HepG2 (cell line): ENCODE measurements at regions not wholly inside any gene's neighbourhood (a gene's known extent, or its start where the extent isn't known, plus 50 kb on each side); places are given as distances from the start of the nearest gene placed in this dataset.

Experiments
- ATAC-seq: fragments of 200-7000 bp; cut with Tn5 transposase; 3 replicates; pipeline ENCODE4 v1.9.1; 2020; ENCODE audit warnings: mild to moderate bottlenecking, moderate library complexity
- BruUV-seq: library from RNA; stranded (reverse); fragments of 400-500 nt; replicated peaks from 2 replicates; lab custom pipeline; 2021; lab: Mats Ljungman, UMichigan
- CTCF ChIA-PET: fragments of 300-600 bp; formaldehyde crosslinking; extraction: SDS; loops from one replicate; lab custom pipeline; 2021; ENCODE audit warnings: low total read pairs, inconsistent platforms, low intra/inter-chr PET ratio; lab: Yijun Ruan, JAX
- POLR2A ChIA-PET: fragments of 350-600 bp; sonication (Branson Sonifier 250); formaldehyde crosslinking; loops from one replicate; lab custom pipeline; 2020; ENCODE audit warnings: antibody characterized with exemption, inconsistent platforms; lab: Yijun Ruan, JAX
- DNase-seq: peaks from one replicate; pipeline ENCODE4 v3.0.0-alpha.2; 2015; ENCODE audit warnings: low spot score
- FAIRE-seq: peaks from 3 replicates; lab custom pipeline; 2011; peaks lifted over from hg19 to GRCh38; lab: Jason Lieb, UNC
- H2AFZ ChIP-seq: one replicate; pipeline ENCODE4 v1.6.1; 2011; ENCODE audit warnings: low read length, inconsistent platforms
- H3K27ac ChIP-seq: fragments of 300-600 bp; 3 replicates; pipeline ENCODE4 v1.8.0; 2011; ENCODE audit warnings: mixed run types, mild to moderate bottlenecking, mixed read lengths, low read length, inconsistent platforms; ENCODE audit not compliant: insufficient read depth; ENCODE audit errors: extremely low read length
- H3K27me3 ChIP-seq, 2 experiments: fragments of 200-600 bp in 1 of 2; 2 replicates in 1 of 2; 3 replicates in 1 of 2; pipeline versions ENCODE4 v1.6.0 to v1.8.0; 2011; ENCODE audit warnings: low read length in 2 of 2, mild to moderate bottlenecking in 2 of 2, moderate library complexity in 2 of 2, inconsistent platforms in 1 of 2; ENCODE audit not compliant: insufficient read depth in 2 of 2, control insufficient read depth in 1 of 2
- H3K36me3 ChIP-seq, 2 experiments: fragments of 200-600 bp in 1 of 2; replicated peaks in 1 of 2; 2 replicates in 1 of 2; 3 replicates in 1 of 2; pipeline versions ENCODE4 v1.5.1 to v1.8.0; 2011; ENCODE audit warnings: low read length in 2 of 2, inconsistent platforms in 1 of 2; ENCODE audit not compliant: insufficient read depth in 2 of 2, control insufficient read depth in 1 of 2
- H3K4me1 ChIP-seq: 2 replicates; pipeline ENCODE4 v1.5.1; 2012; ENCODE audit warnings: low read length, inconsistent platforms; ENCODE audit not compliant: insufficient read depth
- H3K4me2 ChIP-seq: 2 replicates; pipeline ENCODE4 v1.6.0; 2011; ENCODE audit warnings: low read depth, low read length, inconsistent platforms
- H3K4me3 ChIP-seq, 3 experiments: fragments of 200-600 bp in 1 of 3; sonication (generic), shearing (Covaris generic) in 1 of 3; replicated peaks in 1 of 3; 2 replicates each; pipeline ENCODE4 v1.5.1; 2011 to 2016; ENCODE audit warnings: low read length in 3 of 3, inconsistent platforms in 2 of 3, low read depth in 2 of 3, mild to moderate bottlenecking in 2 of 3, control low read depth in 1 of 3, mixed read lengths in 1 of 3; ENCODE audit not compliant: insufficient read depth in 1 of 3
- H3K79me2 ChIP-seq: one replicate; pipeline ENCODE4 v1.6.1; 2011; ENCODE audit warnings: low read length, inconsistent platforms; ENCODE audit not compliant: insufficient read depth
- H3K9ac ChIP-seq: 2 replicates; pipeline ENCODE4 v1.6.0; 2011; ENCODE audit warnings: mild to moderate bottlenecking, low read depth, low read length, inconsistent platforms; ENCODE audit not compliant: insufficient read depth
- H3K9me3 ChIP-seq: 2 replicates; pipeline ENCODE4 v1.5.1; 2012; ENCODE audit warnings: mild to moderate bottlenecking, low read length
- H4K20me1 ChIP-seq: 2 replicates; pipeline ENCODE4 v1.6.0; 2011; ENCODE audit warnings: inconsistent platforms, mild to moderate bottlenecking, low read length, moderate library complexity; ENCODE audit not compliant: insufficient read depth
- DMTF1 ChIP-seq: sonication (generic); formaldehyde crosslinking; IDR thresholded peaks from 2 replicates; pipeline ENCODE4 v1.4.0; 2020; ENCODE audit warnings: mild to moderate bottlenecking, missing genetic modification reagents
- ELF1 ChIP-seq: sonication (generic); formaldehyde crosslinking; IDR thresholded peaks from 2 replicates; pipeline ENCODE4 v1.4.0; 2020; ENCODE audit warnings: missing genetic modification reagents
- EP300 ChIP-seq, 3 experiments: sonication (generic) in 1 of 3; formaldehyde crosslinking in 1 of 3; IDR thresholded peaks; 2 replicates each; pipeline versions ENCODE4 v1.5.1 to v1.6.1; 2011 to 2020; ENCODE audit warnings: low read depth in 2 of 3, low read length in 2 of 3, borderline replicate concordance in 1 of 3, improper control_type of control experiment in 1 of 3, mild to moderate bottlenecking in 1 of 3, missing genetic modification reagents in 1 of 3, moderate library complexity in 1 of 3
- MAFF ChIP-seq: IDR thresholded peaks from 2 replicates; pipeline ENCODE4 v1.6.1; 2011; ENCODE audit warnings: low read depth, low read length, improper control_type of control experiment
- MAX ChIP-seq: IDR thresholded peaks from 2 replicates; pipeline ENCODE4 v1.6.1; 2012; ENCODE audit warnings: inconsistent platforms
- SRF ChIP-seq: IDR thresholded peaks from 2 replicates; pipeline ENCODE4 v1.6.1; 2011; ENCODE audit warnings: mild to moderate bottlenecking, low read depth, low read length, moderate library complexity
- ZBTB2 ChIP-seq: sonication (generic); formaldehyde crosslinking; IDR thresholded peaks from 2 replicates; pipeline ENCODE4 v1.8.0; 2022; ENCODE audit warnings: low read depth, missing genetic modification reagents
- ZNF143 ChIP-seq: sonication (generic); formaldehyde crosslinking; IDR thresholded peaks from 2 replicates; pipeline ENCODE4 v1.4.0; 2020; ENCODE audit warnings: missing genetic modification reagents
- ZNF737 ChIP-seq: sonication (generic); formaldehyde crosslinking; IDR thresholded peaks from 2 replicates; pipeline ENCODE4 v1.5.0; 2020; ENCODE audit warnings: missing genetic modification reagents, mild to moderate bottlenecking, borderline replicate concordance
- WGBS: methylation state at CpG from one replicate; pipeline ENCODE4 v1.1.6; 2017; ENCODE audit warnings: low lambda C conversion rate; 5-methylcytosine and 5-hydroxymethylcytosine counted together
- in situ Hi-C: cut with HindIII; loops from 2 replicates; pipeline ENCODE4 v1.10.0; 2017; ENCODE audit warnings: low pct_unique_long_range_greater_than_20kb; ENCODE audit not compliant: extremely low pct_ligation_motif_present
- intact Hi-C: fragments of 100-400 bp; cut with micrococcal nuclease; formaldehyde crosslinking; loops from one replicate; pipeline ENCODE4 v1.10.0; 2022; ENCODE audit not compliant: unreplicated experiment

- TF ChIP-seq ZBTB2 (CRISPR knock-in tag), result no peak
- TF ChIP-seq EP300 (IDR thresholded peaks at IDR 0.05; ENCODE audit: low read depth in 2 of 2, low read length in 2 of 2), result no peak
- TF ChIP-seq EP300 (CRISPR knock-in tag; IDR thresholded peaks at IDR 0.05; ENCODE audit: borderline replicate concordance), result no peak
- TF ChIP-seq ZNF737, result no peak
- no peak for TF ChIP-seq MAFF
These were observed 166.9 kb upstream of the DCN start (continued) for GRCh38 chr12:91349476-91349875.

- POLR2A ChIA-PET, result no interaction called here
- in situ Hi-C loops, result loop anchor here (25.0 kb wide), 1 partner anchor 385 kb away; the partner anchor contains the start of gene CCER1
- no peaks in the 10 kb centered on the region for H3K9me3 ChIP-seq
- no peak overlapping the region for H3K4me3 ChIP-seq
- no peaks in the 10 kb centered on the region for H3K36me3 ChIP-seq
- no peaks in the 10 kb centered on the region for H3K4me1 ChIP-seq
- ATAC-seq, result no peak
- no TSS peak for BruUV-seq
- no peaks in the 10 kb centered on the region for H3K27me3 ChIP-seq
- no peak overlapping the region for H2AFZ ChIP-seq
- no peaks in the 10 kb centered on the region for H3K79me2 ChIP-seq
- DNase-seq, result no peak
- 0% methylated on average over 3 of the region's 3 CpGs for WGBS
- no peaks in the 10 kb centered on the region for H4K20me1 ChIP-seq
- no peak overlapping the region for H3K27ac ChIP-seq
- intact Hi-C loops, result no loop called here
- no peak overlapping the region for H3K9ac ChIP-seq
- CTCF ChIA-PET, result no interaction called here
- H3K4me2 ChIP-seq, result no peak overlapping the region
- no peak for FAIRE-seq
- TF ChIP-seq SRF (no peak), ZNF143 (no peak), MAX (no peak), DMTF1 (no peak), ELF1 (CRISPR knock-in tag) (no peak)
These were observed 165.0 kb upstream of the DCN start for GRCh38 chr12:91347481-91348214.
